ENCODE measurements at regions not wholly inside any gene's neighbourhood (a gene's known extent, or its start where the extent isn't known, plus 50 kb on each side); places are given as distances from the start of the nearest gene placed in this dataset.

GRCh38 chr12:88366101-88366500 lies 214.2 kb downstream of the KITLG start:
- no peak for TF ChIP-seq CTCF (IDR thresholded peaks at IDR 0.05)
- TF ChIP-seq POLR2A (IDR thresholded peaks at IDR 0.05) = no peak
